ENCODE measurements at regions not wholly inside any gene's neighbourhood (a gene's known extent, or its start where the extent isn't known, plus 50 kb on each side); places are given as distances from the start of the nearest gene placed in this dataset.

- TF ChIP-seq, protein P1, sequence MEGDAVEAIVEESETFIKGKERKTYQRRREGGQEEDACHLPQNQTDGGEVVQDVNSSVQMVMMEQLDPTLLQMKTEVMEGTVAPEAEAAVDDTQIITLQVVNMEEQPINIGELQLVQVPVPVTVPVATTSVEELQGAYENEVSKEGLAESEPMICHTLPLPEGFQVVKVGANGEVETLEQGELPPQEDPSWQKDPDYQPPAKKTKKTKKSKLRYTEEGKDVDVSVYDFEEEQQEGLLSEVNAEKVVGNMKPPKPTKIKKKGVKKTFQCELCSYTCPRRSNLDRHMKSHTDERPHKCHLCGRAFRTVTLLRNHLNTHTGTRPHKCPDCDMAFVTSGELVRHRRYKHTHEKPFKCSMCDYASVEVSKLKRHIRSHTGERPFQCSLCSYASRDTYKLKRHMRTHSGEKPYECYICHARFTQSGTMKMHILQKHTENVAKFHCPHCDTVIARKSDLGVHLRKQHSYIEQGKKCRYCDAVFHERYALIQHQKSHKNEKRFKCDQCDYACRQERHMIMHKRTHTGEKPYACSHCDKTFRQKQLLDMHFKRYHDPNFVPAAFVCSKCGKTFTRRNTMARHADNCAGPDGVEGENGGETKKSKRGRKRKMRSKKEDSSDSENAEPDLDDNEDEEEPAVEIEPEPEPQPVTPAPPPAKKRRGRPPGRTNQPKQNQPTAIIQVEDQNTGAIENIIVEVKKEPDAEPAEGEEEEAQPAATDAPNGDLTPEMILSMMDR (IDR thresholded peaks at IDR 0.05), result no peak
- TF ChIP-seq POLR2A (IDR thresholded peaks at IDR 0.05), result no peak
Observed at GRCh38 chr3:68458581-68458980, 473.8 kb downstream of the TAFA4 start.
